Uterus (tissue), 2 donors: ENCODE measurements at regions not wholly inside any gene's neighbourhood (a gene's known extent, or its start where the extent isn't known, plus 50 kb on each side); places are given as distances from the start of the nearest gene placed in this dataset.

Source experiments
- CTCF ChIP-seq, 4 experiments: fragments of 200-600 bp in 2 of 4; fragments of 450-650 bp in 2 of 4; sonication (generic) in 2 of 4; IDR thresholded peaks; one replicate each; pipeline ENCODE4 v1.5.1; 2016 to 2019; ENCODE audit warnings: antibody characterized with exemption in 4 of 4, mild to moderate bottlenecking in 2 of 4, moderate library complexity in 1 of 4
- POLR2A ChIP-seq, 2 donors: fragments of 450-650 bp; IDR thresholded peaks; one replicate each; pipeline ENCODE4 v1.6.1; 2016; ENCODE audit warnings: antibody characterized with exemption in 2 of 2, mild to moderate bottlenecking in 1 of 2, moderate library complexity in 1 of 2

- TF ChIP-seq CTCF (IDR thresholded peaks at IDR 0.05): no peak
- TF ChIP-seq POLR2A (IDR thresholded peaks at IDR 0.05): no peak
Measured at GRCh38 chr13:84873951-84874350, 925.3 kb downstream of the SLITRK6 start.
